HG02970 (cell line): ENCODE measurements at regions not wholly inside any gene's neighbourhood (a gene's known extent, or its start where the extent isn't known, plus 50 kb on each side); places are given as distances from the start of the nearest gene placed in this dataset.
"Not testable (repeated sequence)": the region's sequence is repeated elsewhere in the genome, so short reads cannot be mapped to it uniquely, and the experiment has no call there.

ENCODE experiments used
- ATAC-seq: cut with Tn5 transposase; IDR thresholded peaks from one replicate; pipeline ENCODE4 v1.9.1; 2021; ENCODE audit warnings: mild to moderate bottlenecking, moderate library complexity, moderate number of reproducible peaks; ENCODE audit not compliant: unreplicated experiment, low FRiP score

DNA sequence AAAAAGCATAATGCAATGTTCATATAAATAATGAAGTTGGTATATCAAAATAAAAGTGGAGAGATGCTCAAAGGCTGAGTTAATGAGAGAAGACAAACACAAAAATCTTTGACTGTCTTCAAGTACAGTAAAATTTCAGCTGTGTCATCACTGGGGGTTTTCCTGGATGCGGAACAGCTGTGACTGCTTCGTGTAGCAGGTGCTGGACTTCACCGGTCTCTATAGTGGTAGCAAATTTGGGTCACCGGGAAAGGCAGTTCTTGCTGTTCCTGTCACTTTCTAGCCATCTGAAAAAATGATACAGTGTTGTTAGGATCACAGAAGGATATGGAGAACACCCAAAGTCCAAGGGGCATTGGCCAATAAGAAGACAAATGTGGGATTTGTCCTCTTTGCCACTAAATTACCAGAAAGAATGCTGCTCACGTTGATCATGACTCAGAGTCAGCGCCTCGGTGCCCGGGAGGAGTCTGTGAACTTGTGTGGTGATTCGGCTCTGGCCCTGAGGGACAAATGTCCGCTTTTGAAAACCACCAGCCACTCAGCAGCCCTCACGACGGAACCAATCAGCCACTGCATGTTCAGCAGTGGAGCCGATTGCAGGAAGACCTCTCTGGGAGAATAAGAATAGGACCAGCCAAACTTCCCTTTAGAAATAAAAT is 230.1 kb upstream of the FAT1 start:
- no peak for ATAC-seq

DNA sequence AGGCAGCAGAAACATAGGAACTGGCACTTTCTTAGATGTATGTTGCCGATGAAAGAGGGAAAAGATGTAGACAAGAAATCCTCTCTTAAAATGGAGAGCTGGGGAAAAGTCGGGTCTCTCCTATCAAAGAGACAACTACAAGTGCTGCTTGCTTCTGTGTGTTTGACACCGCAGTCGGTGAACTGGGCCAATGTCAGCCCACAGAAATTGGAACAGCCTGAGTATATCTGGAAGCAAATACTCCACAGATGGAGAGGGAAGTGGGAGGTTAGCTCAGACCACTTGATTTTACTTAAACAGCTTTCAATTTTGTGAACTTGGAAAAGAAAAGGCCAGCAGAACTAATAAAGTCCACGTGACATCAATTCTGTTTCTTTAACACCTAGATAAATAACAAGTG is 230.9 kb upstream of the FAT1 start:
- ATAC-seq: no peak

DNA sequence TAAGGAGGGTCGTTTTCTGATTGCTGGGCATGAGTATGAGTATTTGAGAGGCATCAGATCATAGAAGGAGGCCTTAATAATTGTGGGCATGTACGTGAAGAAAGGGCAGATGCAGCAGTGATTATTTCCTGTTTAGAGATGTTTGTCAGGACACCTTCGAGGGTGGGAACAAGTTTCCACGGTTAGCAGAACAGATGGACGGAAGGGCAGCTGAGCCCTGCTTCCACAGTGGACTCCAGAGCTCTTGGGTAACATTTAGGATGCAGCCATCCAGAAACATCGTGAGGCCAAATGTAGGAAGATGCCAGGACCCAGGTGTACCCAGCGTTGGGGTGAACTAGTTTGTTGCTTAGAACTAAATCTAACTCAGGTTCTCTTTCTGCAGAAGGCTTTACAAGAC is 231.3 kb upstream of the FAT1 start:
- ATAC-seq: no peak

DNA sequence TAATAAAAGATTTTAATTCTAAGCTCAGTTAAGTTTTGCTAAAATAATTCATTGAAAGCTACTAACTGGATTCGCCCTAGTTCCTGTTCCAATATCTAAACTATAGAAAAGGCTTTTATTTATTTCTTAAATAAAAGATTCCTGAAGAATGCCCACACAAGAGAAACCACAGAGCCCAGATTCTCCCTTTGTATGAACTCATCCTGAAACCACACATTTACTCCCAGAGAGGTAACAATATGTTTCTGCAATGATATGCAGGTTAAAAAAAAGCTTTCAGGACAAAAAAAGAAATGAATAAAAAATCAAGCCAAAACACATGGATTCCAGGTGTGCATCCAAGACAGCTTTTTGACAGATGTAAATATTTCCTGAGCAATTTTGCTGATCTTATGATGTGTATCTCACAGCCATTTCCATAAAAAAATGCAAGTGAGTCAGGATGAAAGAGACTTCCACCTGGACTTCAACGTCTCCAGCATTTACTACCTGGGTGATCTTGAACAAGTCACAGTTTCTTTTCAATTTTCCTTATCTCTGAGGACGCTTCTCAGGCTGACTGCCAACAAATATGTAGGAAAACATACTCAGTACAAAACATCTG is 234.4 kb upstream of the FAT1 start:
- no peak for ATAC-seq

DNA sequence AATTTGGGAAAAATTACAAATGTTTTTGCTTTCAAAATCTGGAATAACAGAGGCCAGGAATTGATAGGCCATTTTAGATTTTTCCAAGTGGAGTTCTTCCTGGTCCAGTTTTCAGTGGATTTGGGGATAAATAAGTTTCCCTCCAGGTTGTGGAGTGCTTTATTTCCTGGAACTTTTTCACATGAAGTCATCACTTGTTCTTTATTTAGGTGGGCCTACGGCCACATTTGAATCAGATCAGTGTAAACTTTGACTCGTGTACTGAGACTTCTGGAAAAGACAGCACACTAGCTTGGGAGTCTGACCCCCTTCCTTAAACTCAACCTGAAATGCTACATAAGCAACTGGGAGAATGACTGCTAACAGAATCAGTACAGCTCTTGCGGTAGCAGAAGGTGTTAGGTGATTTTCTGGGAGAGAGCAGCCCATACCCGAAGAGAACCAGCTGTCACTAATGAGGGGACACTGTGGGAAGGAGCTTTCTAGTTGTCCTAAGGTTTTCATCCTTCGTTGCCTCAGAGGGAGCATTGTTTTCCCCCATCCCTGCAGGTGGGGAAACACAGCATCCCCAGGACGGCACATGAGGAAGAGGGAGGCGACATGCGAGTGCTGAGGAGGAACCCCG is 235.2 kb upstream of the FAT1 start:
- ATAC-seq: no peak

DNA sequence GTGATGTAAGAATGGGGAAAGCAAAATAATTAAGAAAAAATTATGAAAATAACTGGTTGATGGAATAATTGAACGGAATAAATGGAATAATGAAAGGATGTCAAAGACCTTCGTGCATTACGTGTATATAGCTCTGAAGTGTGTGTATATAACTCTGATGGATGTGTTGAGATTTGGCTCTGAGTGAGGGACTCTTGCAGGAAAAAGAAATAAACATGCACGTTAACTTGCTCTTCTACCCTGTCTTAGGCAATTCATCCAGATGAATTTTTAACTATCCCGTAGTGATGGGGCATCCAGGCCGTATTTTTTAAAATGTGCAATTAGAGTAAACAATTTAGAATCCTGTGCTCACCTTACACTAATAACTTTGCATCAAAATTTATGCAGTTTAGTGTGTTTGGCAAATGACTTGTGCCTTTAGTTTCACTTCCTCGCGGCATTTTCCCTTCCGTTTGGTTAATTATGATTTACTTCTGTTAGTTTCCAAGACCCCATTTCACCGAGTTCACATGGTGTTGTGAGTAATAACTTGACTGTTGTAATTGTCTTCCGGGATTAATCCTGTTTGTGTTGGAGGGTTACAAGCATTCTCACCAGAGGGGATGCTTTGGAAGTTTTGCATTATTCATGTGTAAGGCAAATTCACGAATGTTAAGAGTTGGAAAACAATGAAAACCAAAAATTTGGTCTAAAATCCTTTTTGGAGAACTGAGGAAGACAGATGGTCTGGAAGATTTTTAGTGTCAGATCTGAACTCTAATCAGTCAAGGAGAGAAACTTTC is 256.5 kb upstream of the FAT1 start:
- ATAC-seq: no peak

DNA sequence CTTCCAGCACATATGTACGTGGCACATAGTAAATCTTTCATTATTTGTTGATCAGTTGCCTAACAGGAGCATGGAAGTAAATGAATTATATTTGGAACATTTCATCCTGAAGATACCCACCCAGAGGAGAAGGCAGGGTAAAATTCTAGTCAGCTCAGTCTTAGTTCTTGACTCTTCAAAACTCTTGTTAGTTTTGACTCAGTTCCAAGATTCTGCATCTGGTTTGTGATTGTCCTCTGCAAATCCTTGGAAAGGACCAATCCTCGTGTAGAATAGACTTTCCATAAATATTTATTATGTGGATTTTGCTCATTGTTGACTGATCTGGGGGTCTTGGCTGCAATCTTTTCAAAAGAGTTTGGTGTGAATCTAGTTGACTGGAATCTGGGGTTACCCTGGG is 257.5 kb upstream of the FAT1 start:
- no peak for ATAC-seq

DNA sequence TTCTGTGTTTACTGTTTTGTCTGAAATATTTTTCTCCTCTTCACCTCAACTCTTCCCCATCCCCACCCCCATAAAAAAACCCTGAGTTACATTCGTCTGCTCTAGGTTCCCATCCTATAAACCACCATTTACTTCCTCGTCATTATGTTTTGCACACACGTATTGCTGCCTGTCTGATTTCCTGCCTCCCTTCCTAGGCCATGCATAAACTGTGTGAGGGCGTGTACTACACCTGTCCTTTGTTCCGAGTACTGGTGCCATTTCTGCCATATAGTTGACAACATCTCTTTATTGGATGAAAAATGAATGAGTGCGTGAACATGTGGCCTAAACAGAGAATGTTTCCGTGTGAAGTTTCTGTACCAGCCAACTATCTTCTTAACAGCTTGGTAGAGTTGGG is 258.5 kb upstream of the FAT1 start:
- no peak for ATAC-seq

DNA sequence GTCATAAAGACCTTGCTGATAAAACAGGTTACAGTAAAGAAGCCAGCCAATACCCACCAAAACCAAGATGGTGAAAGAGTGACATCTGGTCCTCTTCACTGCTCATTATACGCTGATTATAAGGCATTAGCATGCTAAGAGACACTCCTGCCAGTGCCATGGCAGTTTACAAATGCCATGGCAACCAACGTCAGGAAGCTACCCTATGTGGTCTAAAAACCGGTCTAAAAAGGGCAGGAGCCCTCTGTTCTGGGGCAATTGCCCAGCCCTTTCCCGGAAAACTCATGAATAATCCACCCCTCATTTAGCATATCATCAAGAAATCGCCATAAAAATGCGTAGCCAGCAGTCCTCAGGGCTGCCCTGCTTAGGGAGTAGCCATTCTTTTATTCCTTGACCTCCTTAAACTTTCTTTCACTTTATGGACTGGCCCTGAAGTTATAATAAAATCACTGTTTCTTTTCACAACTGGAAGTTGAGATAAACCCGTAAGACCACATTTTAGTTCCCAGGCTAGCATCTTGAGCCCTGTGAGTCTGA is 260.5 kb upstream of the FAT1 start:
- ATAC-seq: no peak

DNA sequence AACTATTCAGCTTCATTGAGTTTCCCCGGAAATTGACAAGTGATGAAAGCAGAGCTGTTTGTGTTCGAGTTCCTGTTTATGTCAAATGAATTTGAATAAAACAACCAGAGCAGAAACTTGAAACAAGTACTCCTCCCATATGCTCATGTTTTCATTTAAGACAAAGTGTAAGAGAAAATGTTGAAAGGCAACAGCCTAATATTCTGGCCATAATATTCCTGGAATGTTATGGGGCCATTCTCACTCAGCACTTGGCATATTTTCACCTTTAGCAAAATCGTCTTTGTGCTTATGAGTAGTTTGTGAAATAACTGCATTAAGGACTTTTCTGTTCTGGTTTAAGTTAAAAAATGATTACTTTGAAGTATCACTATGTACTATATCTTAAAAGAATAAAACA is 276.0 kb upstream of the FAT1 start:
- no peak for ATAC-seq

DNA sequence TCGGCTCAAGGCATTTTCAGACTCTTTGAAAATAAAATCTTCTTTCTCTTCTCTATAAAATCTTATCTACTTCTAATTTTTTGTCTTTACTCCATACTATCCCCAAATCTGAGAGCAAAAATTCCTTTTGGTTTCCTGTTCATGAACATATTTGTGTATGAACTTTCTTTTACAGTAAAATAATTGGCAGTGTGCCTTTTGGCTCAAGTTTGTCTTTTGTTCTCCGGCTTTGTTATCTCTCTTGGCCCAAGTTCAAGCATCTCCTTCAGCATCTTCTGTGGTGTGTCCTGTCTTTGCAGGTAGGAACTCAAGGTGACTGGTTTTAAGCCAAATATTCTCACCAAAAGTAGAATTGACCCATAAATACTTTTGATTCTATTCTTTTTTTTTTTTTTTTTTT is 276.6 kb upstream of the FAT1 start:
- no peak for ATAC-seq

DNA sequence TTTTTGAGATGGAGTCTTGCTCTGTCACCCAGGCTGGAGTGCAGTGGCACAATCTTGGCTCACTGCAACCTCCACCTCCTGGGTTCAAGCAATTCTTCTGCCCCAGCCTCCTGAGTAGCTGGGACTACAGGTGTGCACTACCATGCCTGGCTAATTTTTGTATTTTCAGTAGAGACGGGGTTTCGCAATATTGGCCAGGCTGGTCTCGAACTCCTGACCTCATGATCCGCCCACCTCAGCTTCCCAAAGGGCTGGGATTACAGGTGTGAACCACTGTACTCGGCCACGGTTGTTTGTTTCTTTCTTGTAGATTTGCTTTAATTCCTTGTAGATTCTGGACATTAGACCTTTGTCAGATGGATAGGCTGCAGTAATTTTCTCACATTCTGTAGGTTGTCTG is 278.5 kb upstream of the FAT1 start:
- not testable (repeated sequence) for ATAC-seq

DNA sequence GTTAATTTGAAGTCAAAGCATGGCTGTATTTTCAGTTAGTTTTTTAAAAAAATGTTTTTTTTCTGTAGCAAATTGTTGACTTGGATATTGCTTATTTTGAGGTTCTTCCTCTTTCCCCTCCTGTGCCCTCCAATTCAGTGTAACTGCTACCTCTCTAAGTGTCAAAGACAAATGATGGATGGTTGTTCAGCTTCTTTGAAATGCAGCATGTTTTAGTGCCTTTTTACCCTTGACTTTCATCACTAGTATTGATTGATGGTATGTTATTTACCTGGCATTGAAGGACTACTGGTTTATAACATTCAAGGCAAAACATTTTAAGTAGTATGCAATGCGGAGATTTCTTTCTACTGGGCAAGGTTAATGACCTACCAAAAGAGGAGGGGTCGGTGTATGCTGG is 281.0 kb upstream of the FAT1 start:
- ATAC-seq: no peak

DNA sequence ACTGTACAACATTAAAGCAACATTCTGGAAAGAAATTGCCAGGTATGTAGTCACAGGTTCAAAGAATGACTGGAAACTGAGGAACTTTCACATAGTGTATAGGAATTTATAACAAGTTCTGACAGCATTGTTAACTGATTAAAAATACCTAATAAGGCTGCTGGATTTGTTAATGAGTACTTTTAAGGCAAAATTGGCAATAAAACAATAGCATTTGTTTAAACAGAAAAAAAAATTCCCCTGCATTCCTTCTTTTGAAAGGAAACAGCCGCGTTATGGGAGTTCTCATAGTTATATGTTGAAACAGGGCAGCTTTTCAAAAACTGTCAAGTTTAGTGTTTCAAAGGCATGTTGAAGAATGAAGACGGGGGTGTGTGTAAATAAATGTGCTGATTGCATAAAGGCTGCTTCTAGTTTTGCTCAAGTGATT is 282.5 kb upstream of the FAT1 start:
- no peak for ATAC-seq

DNA sequence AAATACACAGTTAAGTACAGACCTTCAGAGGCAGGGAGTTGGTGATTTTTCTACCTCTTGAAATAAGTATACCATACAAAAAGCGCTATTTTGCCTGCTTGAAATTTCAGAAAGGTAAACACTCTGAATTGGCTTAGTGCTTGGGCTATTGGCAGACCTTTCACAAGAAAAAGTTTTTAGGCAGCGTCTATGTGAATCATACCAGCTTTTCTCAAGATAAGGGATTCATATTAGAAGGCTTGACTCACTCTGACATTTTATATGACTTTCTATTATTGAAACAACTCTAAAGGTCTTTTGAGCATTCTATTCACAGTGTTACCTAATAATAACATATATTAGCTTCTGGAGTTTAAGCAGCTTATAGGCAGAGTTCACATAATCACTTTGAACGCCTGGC is 286.4 kb upstream of the FAT1 start:
- ATAC-seq: no peak

DNA sequence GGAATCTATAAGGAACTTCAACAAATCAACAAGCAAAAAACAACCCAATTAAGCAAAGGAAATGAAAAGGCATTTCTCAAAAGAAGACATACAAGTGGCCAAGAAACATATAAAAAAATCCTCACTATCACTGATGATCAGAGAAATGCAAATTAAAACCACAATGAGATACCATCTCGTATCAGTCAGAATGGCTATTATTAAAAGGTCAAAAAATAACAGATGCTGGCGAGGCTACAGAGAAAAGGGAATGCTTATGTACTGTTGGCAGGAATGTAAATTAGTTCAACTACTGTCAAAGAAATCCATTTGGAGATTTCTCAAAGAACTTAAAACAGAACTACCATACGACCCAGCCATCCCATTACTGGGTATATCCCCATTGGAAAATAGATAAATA is 292.4 kb upstream of the FAT1 start:
- ATAC-seq: no peak

DNA sequence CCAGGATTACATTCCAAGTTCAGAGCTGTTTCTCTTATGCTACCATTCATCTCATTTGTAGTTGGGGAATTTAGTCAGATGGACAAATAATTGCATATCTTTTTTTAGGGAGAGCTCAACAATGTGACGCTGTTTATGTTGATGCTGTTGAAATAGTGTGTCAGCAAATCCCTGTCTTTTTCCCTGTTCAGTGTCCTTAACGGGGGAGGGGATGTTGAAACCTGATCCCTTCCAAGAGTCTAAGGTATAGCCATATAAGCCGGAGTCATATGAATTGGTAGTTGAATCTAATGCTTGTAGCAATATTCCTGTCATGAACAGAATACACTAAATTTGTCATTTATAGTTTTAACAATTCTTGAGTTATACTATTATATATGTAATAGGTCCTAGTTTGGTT is 293.5 kb upstream of the FAT1 start:
- ATAC-seq: no peak

DNA sequence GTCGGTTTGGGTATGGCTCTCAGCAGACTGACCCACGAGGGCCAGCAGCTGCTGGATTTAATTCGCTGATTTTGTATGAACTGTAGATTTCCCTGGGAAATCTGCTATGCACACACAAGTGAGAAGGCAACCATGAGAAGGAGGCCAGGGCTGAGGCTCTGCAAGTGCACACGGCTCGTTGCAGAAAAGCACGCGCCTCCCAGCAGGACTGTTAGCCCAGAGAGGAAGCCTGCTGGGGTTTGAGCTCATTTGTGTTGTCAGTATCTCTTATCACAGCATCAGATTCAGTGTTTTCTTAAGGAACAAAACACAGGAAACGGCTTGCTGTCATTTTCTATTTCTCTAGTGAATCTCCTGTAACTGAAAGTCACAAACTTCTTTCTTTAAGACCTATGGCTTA is 296.2 kb upstream of the FAT1 start:
- no peak for ATAC-seq

DNA sequence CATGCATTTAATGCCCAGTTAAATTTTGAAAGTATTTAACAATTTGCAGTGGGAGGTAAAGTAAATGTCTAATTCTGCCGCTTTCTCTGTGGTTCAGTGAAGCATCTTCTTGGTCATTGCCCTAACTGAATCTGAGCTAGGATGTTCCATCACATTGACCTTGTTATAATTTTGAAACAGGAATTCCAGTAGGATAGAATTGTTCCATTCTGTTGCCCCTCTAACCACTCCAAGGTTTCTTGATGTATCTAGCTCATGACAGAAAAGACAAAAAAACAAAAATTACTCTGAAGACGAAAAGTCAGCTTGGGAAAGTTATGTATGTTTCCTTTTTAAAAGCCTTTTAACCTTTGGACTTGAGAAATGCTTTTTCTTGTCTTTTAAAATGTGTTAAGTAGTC is 297.0 kb upstream of the FAT1 start:
- ATAC-seq: no peak

DNA sequence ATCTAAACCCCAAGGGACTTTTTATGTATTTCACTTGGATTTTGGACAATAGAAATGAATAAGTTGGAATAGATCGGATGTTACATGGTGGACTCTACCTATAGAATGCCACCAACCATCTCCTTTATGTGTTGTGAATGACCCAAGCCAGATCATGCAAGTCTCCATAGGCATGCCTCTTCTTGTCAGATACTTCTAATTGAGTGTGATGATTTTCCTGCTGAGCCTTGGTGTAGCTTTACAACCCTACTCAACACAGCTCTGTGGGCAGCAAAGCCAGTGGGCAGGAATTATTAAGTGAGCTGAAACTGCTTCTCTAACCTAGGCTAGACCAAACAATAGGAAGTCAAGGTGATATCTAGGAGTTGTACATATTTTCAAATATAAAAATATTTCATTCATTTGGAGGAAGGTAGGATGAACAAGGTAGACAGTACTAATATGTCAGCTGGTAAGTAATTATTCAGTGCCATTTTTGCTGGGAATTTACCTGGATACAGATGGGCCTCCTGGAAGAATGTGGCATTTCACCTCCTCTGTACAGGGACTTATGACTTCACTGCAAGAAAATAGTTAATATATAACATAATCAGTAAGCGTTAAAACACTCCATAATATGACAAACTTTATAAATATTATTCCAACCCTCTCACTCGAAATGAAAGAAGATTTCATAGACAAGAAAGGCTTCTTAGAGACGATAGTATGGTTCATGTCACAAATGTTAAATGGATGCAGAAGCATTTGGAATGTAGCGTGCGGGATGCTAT is 298.0 kb upstream of the FAT1 start:
- no peak for ATAC-seq
